Head of caudate nucleus (tissue), 42 donors: ENCODE measurements at regions not wholly inside any gene's neighbourhood (a gene's known extent, or its start where the extent isn't known, plus 50 kb on each side); places are given as distances from the start of the nearest gene placed in this dataset.

Experiments used
- DNase-seq, 42 donors: peaks; one replicate each; pipeline versions ENCODE4 v3.0.0 to v3.0.0-alpha.2; 2020 to 2021; ENCODE audit warnings: mixed read lengths in 7 of 42
- intact Hi-C: fragments of 100-400 bp; cut with DNase I; formaldehyde crosslinking; loops from one replicate; pipeline ENCODE4 v1.15.0; 2022

DNA sequence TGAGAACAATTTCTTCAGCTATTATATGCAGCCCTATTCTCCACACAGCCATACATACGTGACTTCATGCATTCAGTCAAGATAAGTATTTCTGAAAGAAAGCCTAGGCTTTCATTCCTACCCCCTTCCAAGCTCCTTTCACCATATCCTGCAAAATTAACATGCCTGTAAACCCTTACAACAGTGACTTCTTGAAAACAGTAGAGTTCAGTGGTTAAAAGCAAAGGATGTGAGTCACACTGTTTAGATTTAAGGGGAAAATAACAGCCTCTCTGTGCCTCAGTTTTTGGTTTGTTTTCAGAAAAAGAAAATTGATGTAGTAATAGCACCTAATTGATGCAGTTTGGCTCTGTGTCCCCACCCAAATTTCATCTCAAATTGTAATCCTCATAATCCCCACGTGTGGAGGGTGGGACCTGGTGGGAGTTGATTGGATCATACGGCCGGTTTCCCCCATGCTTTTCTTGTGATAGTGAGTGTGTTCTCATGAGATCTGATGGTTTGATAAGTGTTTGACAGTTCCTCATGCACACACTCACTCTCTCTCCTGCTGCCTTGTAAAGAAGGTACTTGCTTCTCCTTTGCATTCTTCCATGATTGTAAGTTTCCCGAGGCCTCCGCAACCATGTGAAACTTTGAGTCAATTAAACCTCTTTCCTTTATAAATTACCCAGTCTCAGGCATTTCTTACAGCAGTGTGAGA, 264.8 kb downstream of the CETN3 start:
- intact Hi-C loops: no loop called here
- DNase-seq: no peak

DNA sequence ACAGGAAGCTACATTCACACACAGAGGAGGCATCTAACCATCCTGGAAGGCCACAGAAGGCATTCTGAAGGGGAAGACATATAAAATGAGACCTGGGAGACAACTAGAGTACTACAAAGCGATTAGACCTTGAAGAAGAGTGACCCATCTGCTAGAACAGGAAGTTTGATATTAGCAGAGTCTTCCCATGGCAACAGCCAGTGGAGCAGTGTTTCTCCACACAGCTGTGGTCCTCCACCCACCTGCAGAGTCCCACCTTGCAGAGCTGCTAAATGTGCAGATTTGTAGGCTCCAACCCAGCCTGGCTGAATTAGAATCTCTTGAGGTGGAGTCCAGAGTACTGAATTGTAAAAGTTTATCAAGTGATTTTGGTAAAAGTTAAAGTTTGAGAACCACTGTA, 267.0 kb downstream of the CETN3 start:
- DNase-seq: no peak
- intact Hi-C loops: no loop called here

DNA sequence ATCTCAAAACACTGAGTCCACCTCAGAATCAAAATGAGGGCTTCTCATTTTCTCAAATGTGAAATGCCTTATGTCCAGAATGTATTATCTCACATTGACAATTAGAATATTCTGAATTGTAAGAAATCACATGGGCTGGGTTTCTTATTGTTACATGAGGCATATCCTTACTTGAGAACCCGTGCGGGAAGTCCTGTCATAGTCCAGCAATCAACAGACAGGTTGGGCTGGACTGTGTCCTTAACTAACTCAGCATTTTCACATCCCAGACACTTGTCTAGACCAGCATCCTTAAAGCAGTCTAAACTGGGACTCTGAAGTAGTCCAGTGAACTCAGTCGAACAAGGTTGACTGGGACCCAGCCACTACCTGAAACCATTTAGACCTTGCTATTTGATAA, 267.6 kb downstream of the CETN3 start:
- intact Hi-C loops: no loop called here
- no peak for DNase-seq

DNA sequence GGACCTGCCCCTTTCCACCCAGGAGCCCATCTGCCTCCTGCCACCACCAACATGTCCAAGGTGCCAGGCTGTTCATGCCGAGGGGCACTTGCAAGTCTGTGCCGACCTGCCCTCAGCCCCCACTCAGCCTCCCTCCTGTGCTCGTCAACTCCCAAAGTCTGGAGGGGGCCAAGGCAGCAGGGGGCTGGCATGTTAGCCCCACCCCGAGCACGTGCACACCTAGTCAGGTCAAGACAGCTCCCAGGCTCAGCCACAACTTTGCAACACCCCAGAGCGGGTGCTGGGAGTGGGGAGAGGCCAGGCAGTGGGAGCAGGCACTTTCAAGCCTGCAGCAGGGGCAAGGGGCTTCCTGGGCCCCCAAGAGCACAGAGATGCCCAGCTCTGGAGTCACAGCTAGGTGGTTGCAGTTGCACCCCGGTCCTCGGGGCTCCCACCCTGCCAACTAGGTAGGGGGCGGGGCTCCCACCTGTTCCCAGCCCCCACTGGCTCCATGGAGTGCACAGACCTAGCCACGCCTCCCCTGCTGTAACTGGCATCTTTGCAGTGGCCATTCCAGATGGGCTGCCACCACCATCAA, 272.5 kb downstream of the CETN3 start:
- no peak for DNase-seq
- intact Hi-C loops: no loop called here

DNA sequence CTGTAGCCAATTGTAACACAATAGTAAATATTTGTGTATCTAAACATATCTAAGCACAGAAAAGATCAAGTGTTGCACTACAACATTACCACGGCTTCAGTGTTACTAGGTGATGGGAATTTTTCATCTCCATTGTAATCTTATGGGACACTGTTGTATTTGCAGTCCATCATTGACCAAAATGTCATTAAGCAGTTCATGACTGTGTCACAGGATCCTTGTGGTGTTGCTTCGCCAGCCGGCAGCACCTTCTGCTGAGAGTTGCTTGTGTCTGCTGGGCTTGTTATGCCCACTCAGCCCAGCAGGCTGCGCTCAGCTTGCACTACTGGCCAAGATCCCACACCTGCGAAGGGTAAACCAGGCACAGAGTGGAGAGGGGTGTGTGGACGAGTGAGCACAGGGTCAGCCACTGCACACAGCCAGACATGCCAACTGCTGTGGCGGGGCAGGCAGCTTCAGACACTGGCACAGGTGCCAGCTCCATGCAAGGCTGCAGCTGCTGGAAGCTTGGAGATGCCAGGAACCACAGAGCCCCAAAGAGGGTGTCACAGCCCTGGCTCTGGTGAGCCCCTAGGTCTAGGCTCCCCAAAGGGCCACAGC, 273.7 kb downstream of the CETN3 start:
- no peak for DNase-seq
- intact Hi-C loops: no loop called here

DNA sequence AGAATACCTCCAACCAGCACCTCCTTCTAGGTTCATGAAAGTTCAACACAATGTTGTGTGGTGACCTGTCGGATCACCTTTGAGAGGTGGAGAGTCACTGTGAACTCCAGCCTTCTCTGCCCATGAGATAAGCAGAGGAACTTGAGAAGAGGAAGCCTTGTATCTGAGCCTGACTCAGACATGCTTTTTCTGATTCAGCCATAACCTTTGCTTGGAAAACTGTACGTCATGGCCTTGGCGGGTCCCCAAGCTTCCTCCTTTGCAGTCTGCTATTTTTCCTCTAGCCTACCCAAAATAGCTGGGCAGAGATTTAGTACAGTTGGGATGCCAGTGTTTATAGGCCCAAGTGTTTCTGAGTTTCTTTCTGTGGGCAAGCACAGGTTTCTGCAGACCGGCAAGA, 274.7 kb downstream of the CETN3 start:
- intact Hi-C loops: no loop called here
- peak in 25 of 42 donors; percentile 5 to 60 (median 35) for DNase-seq

DNA sequence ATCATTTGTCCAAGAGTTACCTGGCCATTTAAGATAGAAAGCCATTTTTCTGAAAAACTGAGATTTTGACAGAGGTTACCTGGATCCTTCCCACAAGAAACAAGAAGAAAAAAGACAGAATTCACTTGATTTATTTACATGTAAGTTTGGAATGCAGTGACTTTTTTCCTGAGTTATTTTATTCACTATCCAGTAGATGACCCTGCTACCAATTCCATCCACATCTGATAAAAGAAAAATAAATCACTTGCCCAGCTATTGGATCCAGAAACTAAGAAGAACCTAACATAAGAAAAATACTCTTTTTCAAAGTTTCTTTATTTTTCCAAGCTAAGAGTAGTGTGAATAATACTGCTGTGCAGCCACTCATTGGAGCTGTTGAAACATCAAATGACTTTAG, 275.2 kb downstream of the CETN3 start:
- DNase-seq: no peak
- intact Hi-C loops: no loop called here

DNA sequence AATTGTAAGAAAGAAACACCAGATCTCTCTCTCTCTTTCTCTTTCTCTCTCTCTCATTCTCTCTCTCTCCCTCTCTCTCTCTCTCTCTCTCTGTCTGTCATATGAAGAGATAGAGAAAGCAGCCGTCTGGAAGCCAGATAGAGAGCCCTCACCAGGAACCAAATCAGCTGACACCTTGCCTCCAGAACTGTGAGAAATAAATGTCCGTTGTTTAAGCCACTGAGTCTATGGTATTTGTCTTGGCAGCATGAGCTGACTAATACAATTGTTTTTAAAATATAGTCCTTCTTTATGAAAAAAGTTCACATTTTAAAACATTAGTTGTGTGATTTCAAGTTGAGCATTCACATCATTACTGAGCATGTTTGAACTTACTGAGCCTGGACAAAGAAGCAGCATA, 275.6 kb downstream of the CETN3 start:
- no peak for DNase-seq
- intact Hi-C loops: no loop called here

DNA sequence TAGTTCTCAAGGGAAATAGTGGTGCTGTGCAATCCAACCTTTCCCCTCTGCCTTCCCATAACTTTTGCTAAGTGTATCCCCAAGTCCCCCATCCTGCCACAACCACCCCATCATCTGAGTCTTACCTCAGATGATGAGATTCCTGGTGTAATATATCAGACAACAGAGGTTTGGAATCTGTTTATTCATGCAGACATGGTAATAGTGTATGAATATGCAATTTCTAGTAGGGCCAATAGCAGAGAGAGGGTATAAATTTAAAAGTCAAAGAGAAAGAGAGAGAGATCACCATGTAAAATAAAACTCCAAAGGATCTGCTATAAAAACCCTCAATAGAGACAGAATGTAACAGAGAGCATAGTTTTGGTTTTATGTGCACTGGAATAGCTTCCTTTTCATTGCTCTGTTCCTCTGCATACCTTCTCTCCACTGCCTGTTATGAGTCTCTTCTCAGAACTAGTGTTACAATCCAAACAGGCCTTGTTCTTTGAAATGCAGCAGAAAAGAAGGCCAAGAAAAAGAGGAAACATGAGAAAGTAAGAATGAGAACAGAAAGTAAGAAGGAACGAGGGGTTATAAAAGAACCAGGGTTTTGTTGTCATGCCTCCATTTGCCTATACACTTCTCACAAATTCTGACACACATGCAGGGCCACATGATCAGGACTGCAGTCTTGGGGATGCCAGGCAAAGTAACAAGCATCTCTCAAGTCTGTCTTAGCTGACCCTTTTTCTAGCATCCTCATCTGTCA, 278.0 kb downstream of the CETN3 start:
- DNase-seq: peak in 1 of 42 donors; percentile 10
- intact Hi-C loops: no loop called here

DNA sequence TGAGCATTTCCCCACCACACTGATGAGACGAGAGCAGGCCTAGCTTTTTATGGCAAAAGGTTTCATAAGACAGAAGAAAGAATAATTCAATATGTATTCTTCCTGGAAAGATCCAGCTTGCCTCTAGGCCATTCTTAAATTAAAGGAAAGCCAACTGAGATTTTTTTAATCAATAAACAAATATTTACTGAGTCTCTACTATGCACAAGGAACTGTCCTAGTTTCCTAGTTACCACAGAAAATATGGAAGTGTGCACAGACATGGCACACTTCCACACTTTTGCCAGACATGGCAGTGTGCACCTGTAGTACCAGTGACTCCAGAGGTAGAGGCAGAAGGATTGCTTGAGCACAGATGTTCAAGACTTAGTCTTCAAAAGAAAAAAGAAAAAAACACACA, 281.0 kb downstream of the CETN3 start:
- intact Hi-C loops: no loop called here
- no peak for DNase-seq

DNA sequence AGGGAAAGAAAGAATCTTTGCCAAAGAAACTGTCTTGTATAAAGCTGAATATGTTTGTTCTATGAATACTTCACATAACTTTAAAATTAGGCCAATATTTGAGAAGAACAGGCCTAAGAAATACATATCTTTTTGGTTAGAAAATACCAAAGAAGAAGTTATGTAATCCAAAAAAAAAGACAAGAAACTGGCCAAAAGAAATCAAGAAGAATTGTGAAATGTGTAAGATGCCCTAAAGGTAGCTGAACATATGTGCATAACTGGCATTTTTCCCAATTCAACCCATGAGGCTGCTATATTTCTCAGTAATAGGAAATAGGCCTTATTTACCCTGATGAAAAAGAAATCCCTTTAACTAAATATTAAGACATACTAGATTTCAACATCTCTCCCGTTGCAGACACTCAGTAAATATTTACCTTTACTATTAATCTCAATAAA, 290.0 kb downstream of the CETN3 start:
- DNase-seq: no peak

DNA sequence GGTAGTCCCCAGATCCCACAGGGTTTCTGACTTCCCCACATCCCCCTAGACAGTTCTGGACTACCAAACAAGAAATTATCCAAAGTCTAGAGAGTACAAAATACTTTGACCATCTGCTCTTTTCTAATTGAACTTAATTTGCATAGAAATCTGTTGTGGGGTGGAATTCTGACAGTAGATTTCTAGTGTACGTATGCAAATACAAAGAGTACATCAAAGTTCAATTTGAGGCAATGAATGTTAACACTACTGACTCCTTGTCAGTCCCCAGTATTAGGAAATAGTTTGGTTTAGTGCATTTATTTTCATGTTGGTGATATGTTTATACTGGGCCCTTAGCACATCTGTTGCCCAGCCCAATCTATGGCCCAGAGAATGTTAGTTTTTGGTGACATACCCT, 292.6 kb downstream of the CETN3 start:
- intact Hi-C loops: no loop called here
- no peak for DNase-seq

More for the DNA sequence above, 290.0 kb downstream of the CETN3 start:
- intact Hi-C loops: no loop called here

DNA sequence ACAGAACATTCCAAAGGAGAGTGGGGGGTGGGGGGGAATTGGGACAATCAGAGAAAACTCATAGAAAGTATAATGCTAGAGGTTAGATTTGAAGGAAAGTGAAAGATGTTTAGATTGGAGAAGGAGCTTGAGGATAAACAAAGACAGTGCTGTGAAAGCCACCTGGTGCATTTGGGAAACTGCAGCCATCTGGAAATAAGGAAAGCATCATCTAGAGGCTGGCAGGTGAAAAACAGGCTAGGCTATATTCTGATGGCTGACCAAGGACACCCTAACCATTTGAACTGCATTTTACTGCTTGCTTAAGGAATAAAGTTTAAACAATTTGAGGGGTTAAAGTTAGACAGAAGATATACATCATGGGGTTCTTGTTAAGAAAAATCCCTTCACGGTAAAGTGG, 296.4 kb downstream of the CETN3 start:
- intact Hi-C loops: no loop called here

DNA sequence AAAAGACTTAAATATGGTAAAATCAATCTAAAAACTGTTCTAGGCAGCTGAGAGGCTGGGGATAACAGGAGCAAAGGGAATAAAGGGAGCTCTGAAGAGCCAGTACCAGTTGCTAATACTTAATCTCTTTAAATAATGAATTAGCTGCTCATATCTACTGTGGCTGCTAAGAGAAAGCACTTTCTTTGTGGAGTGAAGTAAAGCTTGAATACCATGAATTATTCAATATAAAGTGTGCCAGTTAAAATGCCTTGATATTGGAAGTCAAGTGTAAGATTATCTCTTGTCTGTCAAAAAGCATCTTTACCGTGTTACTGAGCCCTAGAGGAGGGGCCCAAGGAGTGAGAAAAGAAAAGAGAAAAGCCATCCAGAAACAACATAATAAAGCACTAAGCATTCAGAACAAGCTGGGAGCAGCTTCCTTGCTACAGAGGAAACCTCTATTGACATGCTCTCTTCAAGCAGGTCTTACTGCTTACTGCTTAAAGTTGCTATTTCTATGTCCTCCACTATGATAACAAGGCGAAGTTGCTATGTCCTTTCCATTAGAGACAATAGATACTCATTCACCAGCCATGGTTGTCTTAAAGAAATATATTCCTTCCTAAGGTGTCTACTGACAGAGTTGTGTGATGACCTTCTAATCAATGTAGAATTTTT, 297.4 kb downstream of the CETN3 start:
- intact Hi-C loops: no loop called here
- DNase-seq: no peak

More for the DNA sequence above, 296.4 kb downstream of the CETN3 start:
- no peak for DNase-seq

DNA sequence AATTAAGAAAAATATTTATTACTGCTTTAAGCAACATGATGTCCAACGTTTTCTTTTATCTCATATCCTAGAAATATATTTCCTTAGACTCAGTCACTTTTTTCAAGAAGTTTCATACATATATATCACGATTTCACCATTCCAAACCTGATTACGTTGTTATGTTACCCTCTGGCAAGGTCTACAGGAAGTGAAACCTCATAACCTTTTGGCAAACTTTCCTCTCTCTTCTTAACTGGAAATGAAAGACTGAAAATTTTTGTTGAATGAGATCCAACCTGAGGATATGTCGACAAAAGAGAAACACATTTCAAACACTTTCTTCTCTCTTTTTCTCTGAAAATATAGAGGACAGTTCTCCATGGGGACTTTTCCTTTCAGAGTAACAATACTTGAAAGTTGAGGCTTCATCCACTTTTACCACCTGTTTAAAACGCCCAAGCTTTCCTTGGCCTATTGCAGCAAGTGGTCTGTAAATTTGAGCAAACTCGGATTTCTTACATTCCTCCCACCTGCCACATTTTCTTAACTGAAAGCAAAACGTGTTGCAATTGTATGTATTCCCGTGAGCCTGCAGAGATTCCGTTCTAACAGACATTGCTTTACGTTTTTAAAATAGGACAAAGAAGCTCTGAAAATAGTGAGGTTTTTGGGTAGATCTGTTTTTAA, 298.1 kb downstream of the CETN3 start:
- no peak for DNase-seq
- intact Hi-C loops: no loop called here

DNA sequence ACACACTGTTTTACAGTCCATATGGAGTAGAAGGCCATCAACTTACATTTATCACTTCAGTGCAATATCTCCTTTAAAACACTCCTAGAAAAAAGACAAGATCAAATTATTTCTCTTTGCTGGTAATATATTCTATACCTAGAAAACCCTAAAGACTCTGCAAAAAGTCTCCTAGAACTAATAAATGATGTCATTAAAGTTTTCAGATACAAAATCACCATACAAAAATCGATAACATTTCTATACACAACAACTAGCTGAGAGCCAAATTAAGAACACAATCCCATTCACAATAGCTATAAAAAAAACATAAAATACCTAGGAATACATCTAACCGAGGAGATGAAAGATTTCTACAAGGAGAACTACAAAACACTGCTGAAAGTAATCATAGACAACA, 300.3 kb downstream of the CETN3 start:
- no peak for DNase-seq
- intact Hi-C loops: no loop called here

DNA sequence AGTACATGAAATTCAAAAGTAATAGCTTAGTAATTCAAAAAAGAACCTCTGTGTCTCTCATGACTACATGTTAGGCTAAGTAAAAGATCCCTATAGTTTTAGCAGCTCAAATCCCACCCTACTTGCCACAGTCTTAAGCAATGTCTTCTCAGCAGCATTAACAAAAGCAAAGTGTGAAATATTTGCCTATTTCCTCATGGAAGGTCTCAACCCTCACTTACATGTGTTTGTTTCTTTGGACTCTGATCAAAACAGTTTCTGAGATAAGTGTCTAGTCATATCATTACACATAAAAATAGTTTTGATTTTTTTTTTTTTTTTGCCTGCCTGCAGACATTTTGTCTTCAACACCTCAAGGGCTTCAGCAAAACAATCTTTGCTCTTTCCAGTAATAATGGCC, 310.5 kb downstream of the CETN3 start:
- intact Hi-C loops: no loop called here
- no peak for DNase-seq

DNA sequence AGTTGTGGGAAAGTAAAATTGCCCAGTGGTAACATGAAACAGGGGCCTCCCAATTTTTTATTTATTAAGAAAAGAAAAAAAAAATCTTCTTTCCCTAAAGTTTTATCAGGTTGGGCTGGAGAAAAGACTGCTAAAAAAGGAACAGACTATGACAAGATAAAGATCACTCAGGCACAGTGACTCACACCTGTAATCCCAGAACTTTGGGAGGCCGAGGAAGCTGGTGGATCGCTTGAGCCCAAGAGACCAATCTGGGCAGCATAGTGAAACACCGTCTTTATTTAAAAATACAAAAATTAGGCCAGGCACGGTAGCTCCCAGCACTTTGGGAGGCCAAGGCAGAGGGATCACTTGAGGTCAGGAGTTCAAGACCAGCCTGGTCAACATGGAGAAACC, 312.5 kb downstream of the CETN3 start:
- intact Hi-C loops: no loop called here
- no peak for DNase-seq

DNA sequence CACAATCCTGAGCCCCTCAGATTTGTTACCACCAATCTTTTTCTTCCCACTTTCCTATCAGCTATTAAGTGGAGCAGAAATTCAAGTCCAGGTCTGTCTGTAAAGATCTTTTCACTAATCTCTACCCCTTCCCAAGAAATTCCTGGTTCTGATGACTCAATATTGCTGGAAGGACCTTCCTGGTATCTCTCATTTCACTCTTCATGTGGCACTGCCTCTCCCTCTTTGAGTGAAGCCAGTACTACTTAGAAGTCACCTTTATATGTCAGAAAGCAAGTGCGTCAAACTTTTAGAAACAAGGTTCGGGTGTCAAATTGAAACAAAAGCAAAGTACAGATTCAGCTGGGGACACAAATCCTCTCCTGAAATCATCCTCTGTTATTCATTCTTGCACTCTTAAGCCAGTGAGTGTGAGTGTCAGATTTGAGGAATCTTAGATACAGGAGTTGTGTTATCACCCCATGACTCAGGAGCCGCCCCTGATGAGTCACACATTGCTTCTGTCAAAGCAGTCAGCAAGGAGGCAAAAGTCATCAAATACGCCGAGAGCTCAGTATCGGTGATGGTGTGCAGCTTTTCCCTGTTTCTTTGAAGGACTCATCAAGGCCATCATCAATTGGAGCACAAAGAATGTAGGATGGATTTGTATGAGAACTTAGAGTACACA, 313.0 kb downstream of the CETN3 start:
- peak; percentile 18 to 91 (median 70) for DNase-seq
- intact Hi-C loops: no loop called here
